OCI-LY1 (cell line): ENCODE measurements at regions not wholly inside any gene's neighbourhood (a gene's known extent, or its start where the extent isn't known, plus 50 kb on each side); places are given as distances from the start of the nearest gene placed in this dataset.

ENCODE experiments used
- H2AFZ ChIP-seq: fragments of 200-600 bp; sonication (generic), shearing (Covaris generic); 2 replicates; pipeline ENCODE4 v1.6.0; 2014; ENCODE audit warnings: antibody characterized with exemption, mild to moderate bottlenecking, low read length
- H3F3A ChIP-seq: fragments of 200-600 bp; sonication (generic), shearing (Covaris generic); 2 replicates; pipeline ENCODE4 v1.6.0; 2014; ENCODE audit warnings: mild to moderate bottlenecking, antibody characterized with exemption, low read length, moderate library complexity; ENCODE audit not compliant: insufficient read depth
- H3K27ac ChIP-seq: fragments of 200-600 bp; sonication (generic); 2 replicates; pipeline ENCODE4 v1.5.1; 2014; ENCODE audit warnings: low read length, mixed run types, mild to moderate bottlenecking, low read depth; ENCODE audit not compliant: poor library complexity, severe bottlenecking
- H3K27me3 ChIP-seq: fragments of 200-600 bp; sonication (generic); 2 replicates; pipeline ENCODE4 v1.6.0; 2014; ENCODE audit warnings: antibody characterized with exemption, mild to moderate bottlenecking, low read length, moderate library complexity; ENCODE audit not compliant: insufficient read depth
- H3K36me3 ChIP-seq: fragments of 200-600 bp; sonication (generic); 2 replicates; pipeline ENCODE4 v1.6.1; 2014; ENCODE audit warnings: mild to moderate bottlenecking, antibody characterized with exemption, low read length, moderate library complexity, mixed read lengths; ENCODE audit not compliant: insufficient read depth
- H3K4me1 ChIP-seq: fragments of 200-600 bp; sonication (generic); 2 replicates; pipeline ENCODE4 v1.5.1; 2014; ENCODE audit warnings: mild to moderate bottlenecking, low read length, moderate library complexity; ENCODE audit not compliant: insufficient read depth, severe bottlenecking
- H3K4me2 ChIP-seq: fragments of 200-600 bp; sonication (generic), shearing (Covaris generic); 2 replicates; pipeline ENCODE4 v1.6.1; 2014; ENCODE audit warnings: low read length
- H3K4me3 ChIP-seq: fragments of 200-600 bp; sonication (generic); 2 replicates; pipeline ENCODE4 v1.5.1; 2014; ENCODE audit warnings: low read length, low read depth, mild to moderate bottlenecking, mixed read lengths; ENCODE audit not compliant: poor library complexity, severe bottlenecking
- H3K79me2 ChIP-seq: fragments of 200-600 bp; shearing (Covaris generic); 2 replicates; pipeline ENCODE4 v1.6.1; 2016; ENCODE audit warnings: mixed run types, low read length, mixed read lengths; ENCODE audit not compliant: insufficient read depth
- H3K9ac ChIP-seq: fragments of 200-600 bp; sonication (generic), shearing (Covaris generic); 2 replicates; pipeline ENCODE4 v1.6.1; 2014; ENCODE audit warnings: mild to moderate bottlenecking, low read length, mixed read lengths
- H3K9me2 ChIP-seq: fragments of 200-600 bp; sonication (generic), shearing (Covaris generic); 2 replicates; pipeline ENCODE4 v1.6.1; 2014; ENCODE audit warnings: low read depth, mild to moderate bottlenecking, low read length, mixed read lengths
- H3K9me3 ChIP-seq: fragments of 200-600 bp; shearing (Covaris generic); 2 replicates; pipeline ENCODE4 v1.6.1; 2014; ENCODE audit warnings: low read length, mixed read lengths
- H4K20me1 ChIP-seq: fragments of 200-600 bp; sonication (generic), shearing (Covaris generic); 2 replicates; pipeline ENCODE4 v1.6.0; 2016; ENCODE audit warnings: mild to moderate bottlenecking, low read length; ENCODE audit not compliant: insufficient read depth
- CTCF ChIP-seq: fragments of 200-600 bp; sonication (generic), shearing (Covaris generic); IDR thresholded peaks from 2 replicates; pipeline ENCODE4 v1.5.1; 2017; ENCODE audit warnings: mild to moderate bottlenecking, antibody characterized with exemption, low read length, moderate library complexity, mixed read lengths
- EZH2 ChIP-seq: fragments of 200-600 bp; sonication (generic), shearing (Covaris generic); IDR thresholded peaks from 2 replicates; pipeline ENCODE4 v1.8.0; 2017; ENCODE audit warnings: borderline replicate concordance, mixed run types, mild to moderate bottlenecking, antibody characterized with exemption, low read length, moderate library complexity, mixed read lengths

- Histone ChIP-seq H3F3A (no peaks in the 10 kb centered on the region), H3K4me1 (no peaks in the 10 kb centered on the region), H3K79me2 (no peaks in the 10 kb centered on the region), H3K4me3 (no peak overlapping the region), H3K9ac (no peak overlapping the region), H4K20me1 (no peaks in the 10 kb centered on the region), H3K9me2 (no peaks in the 10 kb centered on the region), H3K36me3 (no peaks in the 10 kb centered on the region), H3K27me3 (no peaks in the 10 kb centered on the region), H3K9me3 (no peaks in the 10 kb centered on the region), H3K4me2 (no peak overlapping the region), H2AFZ (no peak overlapping the region), H3K27ac (no peak overlapping the region)
- TF ChIP-seq EZH2 (no peak), CTCF (no peak)
These were observed 385.3 kb downstream of the KCTD12 start for GRCh38 chr13:76500894-76501293.

GRCh38 chr13:76499891-76500290 is 386.3 kb downstream of the KCTD12 start:
- Histone ChIP-seq H3K27me3 (no peaks in the 10 kb centered on the region), H2AFZ (no peak overlapping the region), H3K9ac (no peak overlapping the region), H3K9me3 (no peaks in the 10 kb centered on the region), H3K79me2 (no peaks in the 10 kb centered on the region), H3F3A (no peaks in the 10 kb centered on the region), H3K4me1 (no peaks in the 10 kb centered on the region), H3K36me3 (no peaks in the 10 kb centered on the region), H3K9me2 (no peaks in the 10 kb centered on the region), H4K20me1 (no peaks in the 10 kb centered on the region), H3K27ac (no peak overlapping the region), H3K4me2 (no peak overlapping the region), H3K4me3 (no peak overlapping the region)
- TF ChIP-seq EZH2 (no peak), CTCF (no peak)

- Histone ChIP-seq H3K4me1 (no peaks in the 10 kb centered on the region), H3K79me2 (no peaks in the 10 kb centered on the region), H3K9me3 (no peaks in the 10 kb centered on the region), H3K4me3 (no peak overlapping the region), H3K27me3 (peaks cover 3% of the 10 kb centered on the region; the same call in 1 of the 2 replicates), H2AFZ (no peak overlapping the region), H4K20me1 (no peaks in the 10 kb centered on the region), H3K36me3 (no peaks in the 10 kb centered on the region), H3F3A (no peaks in the 10 kb centered on the region), H3K9ac (no peak overlapping the region), H3K9me2 (no peaks in the 10 kb centered on the region), H3K27ac (no peak overlapping the region), H3K4me2 (no peak overlapping the region)
- TF ChIP-seq EZH2 (no peak), CTCF (no peak)
These were observed 396.9 kb downstream of the KCTD12 start for GRCh38 chr13:76489274-76489673.
